ENCODE measurements at regions not wholly inside any gene's neighbourhood (a gene's known extent, or its start where the extent isn't known, plus 50 kb on each side); places are given as distances from the start of the nearest gene placed in this dataset.
A peak's percentile ranks its signal among the peaks of the same experiment; 100 is the strongest.
"Not testable (repeated sequence)": the region's sequence is repeated elsewhere in the genome, so short reads cannot be mapped to it uniquely, and the experiment has no call there.

DNA sequence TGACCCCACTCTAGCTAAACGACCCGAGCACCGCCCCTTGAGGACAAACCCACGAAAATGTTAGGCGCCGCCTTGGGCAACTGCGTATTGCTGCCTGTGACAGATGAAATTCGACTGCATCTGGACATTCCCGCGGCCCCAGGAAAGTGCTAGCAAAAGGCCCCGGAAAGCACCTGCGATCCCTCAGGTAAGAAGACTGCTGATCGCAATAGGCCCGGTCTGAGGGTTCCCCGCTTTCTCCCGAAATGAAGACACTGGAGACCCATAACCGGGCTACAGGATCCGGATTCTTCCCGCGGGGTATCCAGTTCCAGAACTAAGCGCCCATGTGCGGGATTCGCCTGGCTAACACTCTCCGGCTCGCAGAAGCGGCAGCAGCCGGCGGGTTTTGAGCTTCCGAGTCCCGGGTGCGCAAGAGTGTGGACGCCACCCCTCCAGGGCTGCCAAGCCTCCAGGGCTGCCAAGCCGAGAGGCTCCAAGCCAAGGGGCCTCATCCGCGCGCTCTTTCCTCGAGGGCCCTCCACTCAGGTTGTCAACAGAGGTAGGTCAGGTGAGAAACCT, 157.9 kb upstream of the NBPF11 start:
- H3K9me3 ChIP-seq, result peaks cover 0 to 40% (median 25%) of the 10 kb centered on the region in 4 donors
- no peaks in the 10 kb centered on the region for H3K36me3 ChIP-seq
- H3K27me3 ChIP-seq, result peaks cover 0 to 89% (median 41%) of the 10 kb centered on the region in 3 donors
- no peak for TF ChIP-seq POLR2AphosphoS5 (IDR thresholded peaks at IDR 0.05)
- TF ChIP-seq POLR2A (IDR thresholded peaks at IDR 0.05), result no peak
- TF ChIP-seq, protein P1, sequence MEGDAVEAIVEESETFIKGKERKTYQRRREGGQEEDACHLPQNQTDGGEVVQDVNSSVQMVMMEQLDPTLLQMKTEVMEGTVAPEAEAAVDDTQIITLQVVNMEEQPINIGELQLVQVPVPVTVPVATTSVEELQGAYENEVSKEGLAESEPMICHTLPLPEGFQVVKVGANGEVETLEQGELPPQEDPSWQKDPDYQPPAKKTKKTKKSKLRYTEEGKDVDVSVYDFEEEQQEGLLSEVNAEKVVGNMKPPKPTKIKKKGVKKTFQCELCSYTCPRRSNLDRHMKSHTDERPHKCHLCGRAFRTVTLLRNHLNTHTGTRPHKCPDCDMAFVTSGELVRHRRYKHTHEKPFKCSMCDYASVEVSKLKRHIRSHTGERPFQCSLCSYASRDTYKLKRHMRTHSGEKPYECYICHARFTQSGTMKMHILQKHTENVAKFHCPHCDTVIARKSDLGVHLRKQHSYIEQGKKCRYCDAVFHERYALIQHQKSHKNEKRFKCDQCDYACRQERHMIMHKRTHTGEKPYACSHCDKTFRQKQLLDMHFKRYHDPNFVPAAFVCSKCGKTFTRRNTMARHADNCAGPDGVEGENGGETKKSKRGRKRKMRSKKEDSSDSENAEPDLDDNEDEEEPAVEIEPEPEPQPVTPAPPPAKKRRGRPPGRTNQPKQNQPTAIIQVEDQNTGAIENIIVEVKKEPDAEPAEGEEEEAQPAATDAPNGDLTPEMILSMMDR (IDR thresholded peaks at IDR 0.05), result no peak
- TF ChIP-seq EP300 (IDR thresholded peaks at IDR 0.05), result no peak
- H3K27ac ChIP-seq, result no peak overlapping the region
- no peak overlapping the region for H3K4me3 ChIP-seq
- DNase-seq, result peak in 1 of 2 donors; percentile 21
- peaks cover 0 to 4% (median 0%) of the 10 kb centered on the region in 4 donors for H3K4me1 ChIP-seq
- intact Hi-C loops (cut with DNase I; ENCODE audit: low total_unique reads), result no loop called here
- 11 to 17% (median 15%) methylated on average over 25 to 37 of the region's 37 CpGs for WGBS, 5 donors

DNA sequence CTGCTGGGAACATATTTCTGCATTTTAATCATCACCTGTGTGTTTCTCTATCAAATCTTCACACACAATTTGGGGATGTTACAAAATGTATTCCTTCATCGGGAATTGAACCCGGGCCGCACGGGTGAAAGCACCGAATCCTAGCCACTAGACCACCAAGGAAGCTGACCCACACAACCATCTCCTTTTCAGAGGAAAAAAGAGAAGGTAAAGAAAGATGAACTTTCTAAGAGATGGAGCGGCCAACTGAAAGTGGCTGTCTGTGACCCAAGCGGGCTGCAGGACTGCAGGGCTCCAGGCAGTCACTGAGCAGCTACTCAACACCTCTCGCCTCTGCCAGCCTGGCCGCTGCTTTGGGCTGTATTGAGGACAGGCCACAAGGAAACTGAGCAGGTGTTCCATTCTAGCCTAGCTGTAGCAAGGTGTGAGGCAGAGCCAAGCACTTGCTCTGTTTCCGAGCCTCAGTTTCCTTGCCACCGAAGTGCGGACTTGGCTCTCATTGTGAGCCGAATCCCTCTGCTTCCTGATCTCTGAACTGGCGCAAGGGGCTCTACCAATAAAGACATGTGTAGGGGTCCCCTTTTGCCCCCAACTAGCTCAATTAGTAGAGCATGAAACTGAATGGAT, 156.9 kb upstream of the NBPF11 start:
- intact Hi-C loops (cut with DNase I; ENCODE audit: low total_unique reads), result no loop called here
- WGBS, 5 donors, result 26 to 51% (median 38%) methylated on average over 14 of the region's 14 CpGs
- no peaks in the 10 kb centered on the region for H3K36me3 ChIP-seq
- no peak overlapping the region for H3K4me3 ChIP-seq
- TF ChIP-seq, protein P1 (IDR thresholded peaks at IDR 0.05), result no peak
- H3K27me3 ChIP-seq, result peaks cover 0 to 94% (median 41%) of the 10 kb centered on the region in 3 donors
- H3K27ac ChIP-seq, result no peak overlapping the region
- DNase-seq, result no peak
- peaks cover 0 to 7% (median under 1%) of the 10 kb centered on the region in 4 donors for H3K4me1 ChIP-seq
- peaks cover 0 to 33% (median 24%) of the 10 kb centered on the region in 4 donors for H3K9me3 ChIP-seq

DNA sequence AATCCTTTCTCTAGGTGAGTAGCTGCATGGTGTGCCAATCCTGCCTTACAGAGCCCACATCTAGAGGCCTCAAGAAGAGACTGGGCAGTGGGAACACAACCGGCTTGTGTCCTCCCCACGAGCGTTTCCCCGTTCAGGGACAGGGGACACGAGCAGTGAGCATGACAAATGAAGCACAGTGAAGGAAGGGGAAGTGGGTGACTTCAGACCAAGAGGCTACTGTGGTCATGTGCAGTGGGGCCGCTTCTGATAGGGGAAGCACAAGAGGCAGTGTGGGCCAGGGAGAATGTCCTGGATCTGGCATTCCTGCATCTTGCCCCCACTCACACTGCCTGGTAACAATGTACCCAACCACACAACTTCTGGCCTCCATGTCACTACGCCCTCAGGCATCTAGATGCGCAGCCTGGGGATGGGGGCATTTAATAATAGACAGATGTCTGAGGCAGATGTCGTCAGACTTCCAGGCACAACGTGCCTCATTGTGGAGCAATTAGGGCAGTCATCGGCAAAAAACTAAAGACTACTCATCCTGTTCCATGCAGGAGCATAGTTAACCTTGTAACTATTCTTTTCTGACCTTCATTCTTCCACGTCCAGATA, 155.6 kb upstream of the NBPF11 start:
- Histone ChIP-seq H3K4me3 (no peak overlapping the region), H3K27ac (no peak overlapping the region), H3K9me3 (peaks cover 0 to 32% (median 22%) of the 10 kb centered on the region in 4 donors), H3K4me1 (peaks cover 0 to 15% (median 8%) of the 10 kb centered on the region in 4 donors), H3K27me3 (peaks cover 0 to 94% (median 41%) of the 10 kb centered on the region in 3 donors), H3K36me3 (no peaks in the 10 kb centered on the region)
- WGBS, 5 donors, result 68 to 85% (median 79%) methylated on average over 12 of the region's 12 CpGs
- intact Hi-C loops (cut with DNase I; ENCODE audit: low total_unique reads), result no loop called here
- TF ChIP-seq, protein P1 (IDR thresholded peaks at IDR 0.05), result no peak
- no peak for TF ChIP-seq EP300 (IDR thresholded peaks at IDR 0.05)
- no peak for TF ChIP-seq POLR2AphosphoS5 (IDR thresholded peaks at IDR 0.05)
- no peak for TF ChIP-seq POLR2A (IDR thresholded peaks at IDR 0.05)
- no peak for DNase-seq

DNA sequence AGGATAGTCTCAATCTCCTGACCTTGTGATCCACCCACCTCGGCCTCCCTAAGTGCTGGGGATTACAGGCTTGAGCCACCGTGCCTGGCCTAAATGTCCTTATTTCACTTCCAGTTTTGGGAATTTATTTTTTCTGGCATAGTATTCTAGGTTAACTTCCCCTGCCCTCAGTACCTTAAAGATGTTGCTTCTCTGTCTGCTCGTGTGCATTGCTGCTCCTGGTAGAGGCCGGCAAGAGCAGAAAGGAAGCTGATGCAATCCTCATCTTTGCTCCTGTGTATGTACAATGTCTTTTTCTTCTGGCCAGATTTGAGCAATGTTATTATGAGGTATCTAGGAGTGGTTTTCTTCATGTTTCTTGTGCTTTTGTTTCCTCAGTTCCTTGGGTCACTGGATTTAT, 152.9 kb upstream of the NBPF11 start:
- intact Hi-C loops (cut with DNase I; ENCODE audit: low total_unique reads); H3K4me3 ChIP-seq; H3K27ac ChIP-seq; H3K36me3 ChIP-seq; DNase-seq: not testable (repeated sequence)
- Histone ChIP-seq H3K9me3 (peaks cover 0 to 12% (median 8%) of the 10 kb centered on the region in 4 donors), H3K27me3 (peaks cover 0 to 67% (median 34%) of the 10 kb centered on the region in 3 donors), H3K4me1 (peaks cover 0 to 12% (median 8%) of the 10 kb centered on the region in 4 donors)
- WGBS, 5 donors, result 74 to 89% (median 85%) methylated on average over 4 of the region's 4 CpGs

DNA sequence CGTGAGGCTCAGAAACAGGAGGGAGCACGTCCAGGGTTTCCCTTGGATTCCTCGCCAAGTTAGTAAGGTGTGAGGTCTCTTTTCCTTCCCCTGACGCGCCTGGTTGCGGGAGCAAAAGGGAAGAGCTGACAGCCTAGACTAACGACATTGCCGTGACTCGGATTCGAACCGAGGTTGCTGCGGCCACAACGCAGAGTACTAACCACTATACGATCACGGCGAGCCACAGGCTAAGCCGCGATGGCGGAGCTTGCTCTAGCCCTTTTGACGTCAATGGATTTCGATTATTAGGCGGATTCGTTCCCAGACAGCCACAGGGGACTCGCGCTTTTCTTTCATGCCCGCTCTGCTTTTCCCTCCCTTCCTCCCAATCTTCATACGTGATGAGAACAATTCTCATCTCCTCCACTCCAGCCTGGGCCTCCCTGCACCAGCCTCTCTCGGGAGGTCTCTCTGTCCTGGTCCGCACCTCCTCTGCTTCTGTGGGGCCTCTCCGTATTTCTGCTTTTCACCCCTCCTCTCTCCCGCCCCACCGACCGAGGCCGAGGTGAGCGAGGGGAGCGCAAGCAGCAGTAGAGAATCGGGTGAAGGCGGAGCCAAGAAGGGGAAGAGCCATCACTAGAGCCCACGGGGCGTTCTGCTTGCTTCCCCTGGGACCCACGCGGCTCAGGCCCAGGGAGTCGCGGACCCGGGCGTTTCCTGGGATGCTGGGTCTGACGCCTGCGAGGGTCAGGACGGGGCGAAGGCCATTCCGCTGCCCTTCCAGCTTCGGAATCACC, 150.7 kb upstream of the NBPF11 start:
- H3K4me1 ChIP-seq, result peaks cover 0 to 11% (median 8%) of the 10 kb centered on the region in 4 donors
- 0 to 8% (median 5%) methylated on average over 1 to 16 of the region's 52 CpGs for WGBS, 5 donors
- peak in 1 of 2 donors; percentile 40 for DNase-seq
- H3K27ac ChIP-seq, result peak overlapping the region in 1 of 5 donors; percentile 78
- H3K9me3 ChIP-seq; H3K36me3 ChIP-seq; intact Hi-C loops (cut with DNase I; ENCODE audit: low total_unique reads): not testable (repeated sequence)
- peak overlapping the region; percentile 31 to 47 (median 38) for H3K4me3 ChIP-seq
- H3K27me3 ChIP-seq, result peaks cover 0 to 46% (median 15%) of the 10 kb centered on the region in 3 donors

DNA sequence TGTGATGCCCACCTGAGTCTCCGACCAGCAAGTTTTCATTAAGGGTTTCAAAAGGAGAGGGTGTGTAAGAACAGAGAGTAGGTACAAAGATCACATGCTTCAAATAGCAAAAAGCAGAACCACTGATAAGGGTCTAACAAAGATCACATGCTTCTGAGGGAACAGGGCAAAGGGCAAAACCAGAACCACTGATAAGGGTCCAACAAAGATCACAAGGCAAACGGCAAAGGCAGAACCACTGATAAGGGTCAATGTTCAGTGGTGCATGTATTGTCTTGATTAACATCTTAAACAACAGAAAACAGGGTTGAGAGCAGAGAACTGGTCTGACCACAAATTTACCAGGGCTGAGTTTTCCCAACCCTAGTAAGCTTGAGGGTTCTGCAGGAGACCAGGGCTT, 145.8 kb upstream of the NBPF11 start:
- H3K4me3 ChIP-seq; H3K9me3 ChIP-seq; H3K36me3 ChIP-seq; H3K4me1 ChIP-seq; DNase-seq; intact Hi-C loops (cut with DNase I; ENCODE audit: low total_unique reads); H3K27ac ChIP-seq; H3K27me3 ChIP-seq: not testable (repeated sequence)
- 26 to 49% (median 32%) methylated on average over 2 of the region's 2 CpGs for WGBS, 5 donors
